ENCODE measurements at regions not wholly inside any gene's neighbourhood (a gene's known extent, or its start where the extent isn't known, plus 50 kb on each side); places are given as distances from the start of the nearest gene placed in this dataset.

- no peaks in the 10 kb centered on the region for H3K36me3 ChIP-seq (ENCODE audit: control insufficient read depth, insufficient read depth, low read length)
- H3K79me1 ChIP-seq (ENCODE audit: low read depth in 1 of 2, low read length in 2 of 2): peaks cover 0 to 3% of the 10 kb centered on the region in 2 experiments; a peak in 1 of 4 replicates
- in situ Hi-C loops (cut with MboI; ENCODE audit: low sequenced_read_pairs) (no loop called here), intact Hi-C loops (cut with micrococcal nuclease) (no loop called here), dilution Hi-C loops (cut with HindIII; ENCODE audit: low sequenced_read_pairs, unreplicated experiment) (no loop called here)
- no peak overlapping the region for H3K9ac ChIP-seq (ENCODE audit: low read depth, low read length)
- H2BK5ac ChIP-seq (ENCODE audit: low read depth, low read length, poor library complexity, severe bottlenecking): no peak overlapping the region
- H4K20me1 ChIP-seq (ENCODE audit: insufficient read depth, low read length): no peaks in the 10 kb centered on the region
- H3K4ac ChIP-seq (ENCODE audit: low read depth, low read length): no peak overlapping the region
- no TSS peak for BruUV-seq (replicated peaks)
- no peak overlapping the region for H2BK120ac ChIP-seq (ENCODE audit: low read depth, low read length)
- H2AK5ac ChIP-seq (ENCODE audit: low read depth, low read length): no peak overlapping the region
- ChIA-PET POLR2A (ENCODE audit: unreplicated experiment) (no interaction called here), CTCF (no interaction called here)
- TF ChIP-seq USF2 (IDR thresholded peaks at IDR 0.05; ENCODE audit: low read depth, low read length) (no peak), RFX5 (IDR thresholded peaks at IDR 0.05; ENCODE audit: low read depth, low read length) (no peak), BHLHE40 (IDR thresholded peaks at IDR 0.05; ENCODE audit: low read depth, low read length) (no peak), CHD1 (IDR thresholded peaks at IDR 0.05; ENCODE audit: low read depth, low read length) (no peak), POLR2A (IDR thresholded peaks at IDR 0.05; ENCODE audit: low read depth, low read length) (no peak), CTCF (conservative IDR thresholded peaks at IDR 0.05; ENCODE audit: low read depth, low read length) (no peak), RAD21 (IDR thresholded peaks at IDR 0.05; ENCODE audit: low read length) (no peak), MAZ (IDR thresholded peaks at IDR 0.05; ENCODE audit: borderline replicate concordance, low read depth, low read length) (no peak), ELK1 (IDR thresholded peaks at IDR 0.05; ENCODE audit: borderline replicate concordance, low read depth, low read length) (no peak), FOS (IDR thresholded peaks at IDR 0.05; ENCODE audit: low read depth, low read length) (no peak), MXI1 (IDR thresholded peaks at IDR 0.05; ENCODE audit: borderline replicate concordance, low read depth, low read length) (no peak), CEBPB (IDR thresholded peaks at IDR 0.05; ENCODE audit: low read depth, low read length) (no peak), RCOR1 (IDR thresholded peaks at IDR 0.05; ENCODE audit: insufficient replicate concordance, low read length) (no peak), SMC3 (IDR thresholded peaks at IDR 0.05; ENCODE audit: low read depth, low read length) (no peak), MAFK (IDR thresholded peaks at IDR 0.05; ENCODE audit: low read depth, low read length) (no peak), NFE2L2 (IDR thresholded peaks at IDR 0.05; ENCODE audit: low read depth, low read length) (no peak)
- no peak overlapping the region for H2AFZ ChIP-seq (replicated peaks; ENCODE audit: low read length, poor library complexity)
- no peak overlapping the region for H3K4me2 ChIP-seq (ENCODE audit: low read depth, low read length)
- no peaks in the 10 kb centered on the region for H3K9me3 ChIP-seq (ENCODE audit: control insufficient read depth, insufficient read depth, low read length)
- no CpG with 5 or more reads among the region's 1 CpG for WGBS, 2 experiments (ENCODE audit: extremely low coverage in 2 of 2, insufficient read length in 1 of 2)
- H4K8ac ChIP-seq (ENCODE audit: low read depth in 2 of 2, low read length in 2 of 2): no peak overlapping the region
- no peak overlapping the region for H4K5ac ChIP-seq (ENCODE audit: low read depth, low read length)
- no peak overlapping the region for H3K4me3 ChIP-seq (ENCODE audit: insufficient read depth, low read depth, low read length)
- no peak overlapping the region for H3K56ac ChIP-seq (ENCODE audit: extremely low read depth, insufficient read depth, low read length)
- H3K9me1 ChIP-seq (ENCODE audit: insufficient read depth, low read length): no peaks in the 10 kb centered on the region
- no peaks in the 10 kb centered on the region for H3K27me3 ChIP-seq (ENCODE audit: control insufficient read depth, insufficient read depth, low read length)
- H3K14ac ChIP-seq (replicated peaks; ENCODE audit: low read depth, low read length): no peak overlapping the region
- H2AK9ac ChIP-seq (replicated peaks; ENCODE audit: low read depth, low read length, poor library complexity): no peak overlapping the region
- no peak overlapping the region for H4K91ac ChIP-seq (ENCODE audit: insufficient read depth, low read depth, low read length)
- H2BK15ac ChIP-seq (ENCODE audit: low read depth, low read length): no peak overlapping the region
- no peak overlapping the region for H3K23ac ChIP-seq (ENCODE audit: low read depth, low read length)
- DNase-seq (no peak), ATAC-seq (ENCODE audit: low read depth) (no peak)
- H3K18ac ChIP-seq (ENCODE audit: low read depth, low read length): no peak overlapping the region
- no peak overlapping the region for H2BK20ac ChIP-seq (ENCODE audit: low read depth, low read length)
- H3K4me1 ChIP-seq (ENCODE audit: control insufficient read depth, insufficient read depth, low read length): no peaks in the 10 kb centered on the region
- H3K27ac ChIP-seq (ENCODE audit: insufficient read depth, low read length): no peak overlapping the region
These were observed 277.9 kb upstream of the IRAK1BP1 start for GRCh38 chr6:78589436-78589835.

All from IMR-90 (cell line).